ENCODE measurements at regions not wholly inside any gene's neighbourhood (a gene's known extent, or its start where the extent isn't known, plus 50 kb on each side); places are given as distances from the start of the nearest gene placed in this dataset.

GRCh38 chr18:51391215-51391614 is 193.7 kb upstream of the MEX3C start:
- TF ChIP-seq CTCF (IDR thresholded peaks at IDR 0.05; ENCODE audit: borderline replicate concordance, extremely low read depth, low read length, poor library complexity, severe bottlenecking) = no peak
- TF ChIP-seq EZH2 (IDR thresholded peaks at IDR 0.05; ENCODE audit: borderline replicate concordance, low read depth, low read length, severe bottlenecking) = no peak
